Heart left ventricle (tissue), 16 donors: ENCODE measurements at regions not wholly inside any gene's neighbourhood (a gene's known extent, or its start where the extent isn't known, plus 50 kb on each side); places are given as distances from the start of the nearest gene placed in this dataset.

Experiments
- ATAC-seq, 4 donors: fragments of 200-7000 bp; cut with Tn5 transposase; one replicate each; pipeline ENCODE4 v1.9.1; 2020 to 2022; ENCODE audit warnings: moderate library complexity in 4 of 4, mild to moderate bottlenecking in 3 of 4, moderate number of reproducible peaks in 1 of 4
- DNase-seq, 5 donors: peaks; one replicate each; pipeline ENCODE4 v3.0.0-alpha.2; 2020
- H3K27ac ChIP-seq, 12 donors: fragments of 200-600 bp; sonication (generic) in 4 of 12; one replicate each; pipeline versions ENCODE4 v1.5.0 to v1.8.0; 2016 to 2022; ENCODE audit warnings: mild to moderate bottlenecking in 2 of 12
- H3K27me3 ChIP-seq, 9 donors: fragments of 200-600 bp; sonication (generic) in 2 of 9; one replicate each; pipeline versions ENCODE4 v1.5.1 to v1.8.0; 2016 to 2022; ENCODE audit warnings: mild to moderate bottlenecking in 3 of 9
- H3K36me3 ChIP-seq, 9 donors: fragments of 200-600 bp; sonication (generic) in 2 of 9; one replicate each; pipeline versions ENCODE4 v1.5.0 to v1.8.0; 2018 to 2022; ENCODE audit warnings: mild to moderate bottlenecking in 2 of 9
- H3K4me1 ChIP-seq, 12 donors: fragments of 200-600 bp; sonication (generic) in 4 of 12; one replicate each; pipeline versions ENCODE4 v1.5.0 to v1.8.0; 2016 to 2022; ENCODE audit warnings: mild to moderate bottlenecking in 3 of 12
- H3K4me3 ChIP-seq, 12 donors: fragments of 200-600 bp; sonication (generic) in 4 of 12; one replicate each; pipeline versions ENCODE4 v1.5.0 to v1.8.0; 2017 to 2022; ENCODE audit warnings: mild to moderate bottlenecking in 9 of 12, moderate library complexity in 4 of 12
- H3K9me3 ChIP-seq, 12 donors: fragments of 200-600 bp; sonication (generic) in 4 of 12; one replicate each; pipeline versions ENCODE4 v1.5.0 to v1.8.0; 2016 to 2022; ENCODE audit warnings: mild to moderate bottlenecking in 1 of 12
- POLR2A ChIP-seq, 2 donors: fragments of 450-650 bp; IDR thresholded peaks; one replicate each; pipeline ENCODE4 v1.6.1; 2017; ENCODE audit warnings: antibody characterized with exemption in 2 of 2, mild to moderate bottlenecking in 2 of 2, moderate library complexity in 2 of 2
- WGBS, 4 donors: extraction: QIAGEN DNeasy Blood & Tissue Kit in 2 of 4; methylation state at CpG; one replicate each; pipeline versions ENCODE4 v1.1.5 to v1.1.7; 2013 to 2018; 5-methylcytosine and 5-hydroxymethylcytosine counted together
- intact Hi-C, 10 donors: fragments of 100-400 bp; cut with DNase I; formaldehyde crosslinking; loops; one replicate each; pipeline versions ENCODE4 v1.11.1 to v1.14.2; 2022
- TF ChIP-seq, protein P1 (sequence below), 12 donors: fragments of 200-600 bp; sonication (generic) in 4 of 12; IDR thresholded peaks; one replicate each; pipeline versions ENCODE4 v1.5.0 to v1.8.0; 2018 to 2022; ENCODE audit warnings: antibody characterized with exemption in 12 of 12, mild to moderate bottlenecking in 5 of 12
- donor health status: ischemic (EF 13 %, LVEDD 7.1; RV severe dilation, severe dysfunction).
- donor health status: healthy with polysubstance abuse.
- donor health status: DM: no; HTN: yes; CAD: no.
- donor health status: DM: no; HTN: no; CAD: no.
- donor health status: ischemic (EF 25% LVEDD 6.9; RV normal size, moderate dysfunction).
- donor health status: ischemic (EF 25% LVEDD 5.7; RV mildly dilated, moderate dysfunction).
- donor health status: healthy.
- donor health status: DM: yes; HTN: yes; CAD: no.
- donor health status: ischemic (EF 35%, LVEDD 5.7; RV mildly dilated, moderate dysfunction).
- donor health status: nonischemic (EF 11% LVEDD 7.7; RV severe dilation, severe dysfunction).
- donor health status: DM: yes; HTN: yes; CAD: no.
- donor health status: PGD.
- donor health status: ischemic (EF 29% LVEDD 5.4; RV normal size, mild dysfunction).
- donor health status: nonischemic (EF 23%, LVEDD 6.1; RV moderate dilation, normal function).

DNA sequence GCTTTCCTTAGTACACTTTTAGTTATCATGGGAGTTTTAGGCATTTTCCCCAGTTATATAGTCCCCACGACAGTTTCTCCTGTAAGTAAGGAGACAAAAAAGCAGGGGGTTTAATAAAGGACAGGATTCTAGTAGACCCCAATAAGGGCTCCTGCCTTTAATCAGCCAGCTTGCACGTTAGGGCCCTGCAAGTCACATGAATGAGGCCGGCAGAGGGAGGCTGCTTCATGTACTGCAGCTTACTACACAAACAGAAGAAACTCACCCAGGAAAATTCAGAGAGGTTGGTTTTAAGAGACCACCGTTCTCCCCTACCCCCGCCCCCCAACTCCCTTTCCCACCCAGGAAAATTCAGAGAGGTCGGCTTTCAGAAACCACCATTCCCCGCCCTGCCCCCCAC lies 229.7 kb upstream of the MOCS1 start:
- TF ChIP-seq, protein P1, sequence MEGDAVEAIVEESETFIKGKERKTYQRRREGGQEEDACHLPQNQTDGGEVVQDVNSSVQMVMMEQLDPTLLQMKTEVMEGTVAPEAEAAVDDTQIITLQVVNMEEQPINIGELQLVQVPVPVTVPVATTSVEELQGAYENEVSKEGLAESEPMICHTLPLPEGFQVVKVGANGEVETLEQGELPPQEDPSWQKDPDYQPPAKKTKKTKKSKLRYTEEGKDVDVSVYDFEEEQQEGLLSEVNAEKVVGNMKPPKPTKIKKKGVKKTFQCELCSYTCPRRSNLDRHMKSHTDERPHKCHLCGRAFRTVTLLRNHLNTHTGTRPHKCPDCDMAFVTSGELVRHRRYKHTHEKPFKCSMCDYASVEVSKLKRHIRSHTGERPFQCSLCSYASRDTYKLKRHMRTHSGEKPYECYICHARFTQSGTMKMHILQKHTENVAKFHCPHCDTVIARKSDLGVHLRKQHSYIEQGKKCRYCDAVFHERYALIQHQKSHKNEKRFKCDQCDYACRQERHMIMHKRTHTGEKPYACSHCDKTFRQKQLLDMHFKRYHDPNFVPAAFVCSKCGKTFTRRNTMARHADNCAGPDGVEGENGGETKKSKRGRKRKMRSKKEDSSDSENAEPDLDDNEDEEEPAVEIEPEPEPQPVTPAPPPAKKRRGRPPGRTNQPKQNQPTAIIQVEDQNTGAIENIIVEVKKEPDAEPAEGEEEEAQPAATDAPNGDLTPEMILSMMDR (IDR thresholded peaks at IDR 0.05) = no peak
- no peak for TF ChIP-seq POLR2A (IDR thresholded peaks at IDR 0.05)
- DNase-seq = no peak
- H3K27me3 ChIP-seq = peaks cover 0 to 6% (median 0%) of the 10 kb centered on the region in 9 donors
- H3K36me3 ChIP-seq = no peaks in the 10 kb centered on the region
- peaks cover 0 to 2% (median 0%) of the 10 kb centered on the region in 12 donors for H3K9me3 ChIP-seq
- WGBS, 4 donors = 60 to 75% (median 69%) methylated on average over 6 to 7 of the region's 7 CpGs
- H3K4me1 ChIP-seq = no peaks in the 10 kb centered on the region
- ATAC-seq = no peak
- no peak overlapping the region for H3K27ac ChIP-seq
- no peak overlapping the region for H3K4me3 ChIP-seq
- intact Hi-C loops = no loop called here

DNA sequence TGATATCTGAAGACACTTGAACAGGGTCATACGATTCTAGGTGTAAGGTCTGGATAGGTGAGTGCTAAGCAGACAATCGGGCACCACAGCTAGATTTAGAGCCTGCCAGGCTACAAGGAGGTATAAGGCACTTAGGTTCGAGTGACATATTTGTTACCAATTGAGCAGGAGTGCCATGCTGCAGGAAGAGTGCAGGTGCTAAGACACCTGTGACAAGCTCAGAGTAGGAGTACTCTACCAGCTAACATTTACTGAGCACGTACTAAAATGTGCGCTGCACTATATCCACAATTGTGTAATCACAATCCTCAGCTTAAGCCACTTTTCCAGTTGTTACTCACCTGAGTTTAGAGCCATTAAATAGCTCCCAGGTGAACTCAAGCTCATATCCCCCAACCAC lies 227.8 kb upstream of the MOCS1 start:
- Histone ChIP-seq H3K4me3 (no peak overlapping the region), H3K9me3 (peaks cover 0 to 2% (median 0%) of the 10 kb centered on the region in 12 donors), H3K36me3 (no peaks in the 10 kb centered on the region), H3K27ac (no peak overlapping the region), H3K27me3 (no peaks in the 10 kb centered on the region), H3K4me1 (no peaks in the 10 kb centered on the region)
- DNase-seq (no peak), ATAC-seq (no peak)
- intact Hi-C loops = no loop called here
- TF ChIP-seq POLR2A (IDR thresholded peaks at IDR 0.05) = no peak
- TF ChIP-seq, protein P1 (IDR thresholded peaks at IDR 0.05) = no peak
- WGBS, 4 donors = 70 to 80% (median 74%) methylated on average over 5 of the region's 5 CpGs

DNA sequence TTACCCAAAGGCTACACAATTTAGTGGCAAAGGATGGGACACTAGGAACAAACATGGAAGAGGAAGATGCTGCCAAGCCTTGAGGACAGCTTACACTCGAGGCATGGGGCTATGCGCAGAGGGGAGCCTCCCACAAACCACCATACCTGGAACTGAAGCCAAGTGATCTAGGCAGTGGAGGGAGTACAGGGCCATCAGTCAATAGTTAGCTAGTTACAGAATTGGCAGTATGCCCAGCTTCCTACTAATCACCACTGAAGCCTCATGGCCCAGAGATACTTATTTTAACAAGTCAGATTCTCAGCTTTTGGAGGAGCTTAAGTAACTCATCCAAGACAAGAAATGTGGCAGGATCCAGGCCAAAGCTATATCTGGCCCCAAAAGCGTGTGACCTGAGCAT lies 226.6 kb upstream of the MOCS1 start:
- Histone ChIP-seq H3K27me3 (peaks cover 0 to 4% (median 0%) of the 10 kb centered on the region in 9 donors), H3K36me3 (no peaks in the 10 kb centered on the region), H3K4me3 (no peak overlapping the region), H3K27ac (no peak overlapping the region), H3K9me3 (peaks cover 0 to 2% (median 0%) of the 10 kb centered on the region in 12 donors), H3K4me1 (no peaks in the 10 kb centered on the region)
- ATAC-seq (no peak), DNase-seq (no peak)
- intact Hi-C loops = no loop called here
- TF ChIP-seq, protein P1 (IDR thresholded peaks at IDR 0.05) = no peak
- no peak for TF ChIP-seq POLR2A (IDR thresholded peaks at IDR 0.05)
- 64 to 83% (median 76%) methylated on average over 3 of the region's 3 CpGs for WGBS, 4 donors

DNA sequence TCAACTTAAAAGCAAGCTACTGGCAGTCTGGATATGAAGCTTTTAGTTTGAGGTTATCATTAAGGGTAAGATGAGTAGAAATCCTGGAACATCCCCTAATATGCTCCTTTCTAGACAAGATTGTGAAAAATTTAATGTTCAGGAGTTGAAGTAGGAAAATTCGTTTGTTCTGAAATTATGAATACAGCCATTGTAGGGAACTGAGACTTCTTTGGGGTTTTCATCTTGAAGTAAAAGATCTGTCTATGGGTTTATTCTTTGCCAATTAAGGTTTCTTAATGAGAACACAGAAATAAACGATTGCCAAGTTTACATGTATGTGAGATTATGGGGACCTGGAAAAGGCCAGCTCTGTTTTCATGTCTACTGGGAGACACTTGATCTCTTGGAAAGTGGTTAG lies 225.6 kb upstream of the MOCS1 start:
- H3K9me3 ChIP-seq = peaks cover 0 to 2% (median 0%) of the 10 kb centered on the region in 12 donors
- DNase-seq (no peak), ATAC-seq (no peak)
- peaks cover 0 to 4% (median 0%) of the 10 kb centered on the region in 9 donors for H3K27me3 ChIP-seq
- TF ChIP-seq, protein P1 (IDR thresholded peaks at IDR 0.05) = no peak
- TF ChIP-seq POLR2A (IDR thresholded peaks at IDR 0.05) = no peak
- no peak overlapping the region for H3K4me3 ChIP-seq
- 53 to 61% (median 58%) methylated on average over 2 of the region's 2 CpGs for WGBS, 4 donors
- no peak overlapping the region for H3K27ac ChIP-seq
- no peaks in the 10 kb centered on the region for H3K4me1 ChIP-seq
- no peaks in the 10 kb centered on the region for H3K36me3 ChIP-seq
- intact Hi-C loops = no loop called here
